GM23338 (cell line): ENCODE measurements at regions not wholly inside any gene's neighbourhood (a gene's known extent, or its start where the extent isn't known, plus 50 kb on each side); places are given as distances from the start of the nearest gene placed in this dataset.

Experiments used
- ATAC-seq: fragments of 200-7000 bp; cut with Tn5 transposase; 3 replicates; pipeline ENCODE4 v1.9.1; 2020
- DNase-seq: peaks from one replicate; pipeline ENCODE4 v3.0.0-alpha.2; 2015; ENCODE audit warnings: low spot score
- H2AFZ ChIP-seq: fragments of 200-600 bp; sonication (generic); 2 replicates; pipeline ENCODE4 v1.8.0; 2016; ENCODE audit warnings: antibody characterized with exemption, mild to moderate bottlenecking, moderate library complexity
- H3F3A ChIP-seq: fragments of 200-600 bp; sonication (generic); replicated peaks from 2 replicates; pipeline ENCODE4 v1.8.0; 2017; ENCODE audit warnings: antibody characterized with exemption, mixed run types, low read depth
- H3K27ac ChIP-seq: fragments of 200-600 bp; sonication (generic); 2 replicates; pipeline ENCODE4 v1.6.1; 2016; ENCODE audit warnings: low read depth
- H3K27me3 ChIP-seq: fragments of 200-600 bp; sonication (generic); 2 replicates; pipeline ENCODE4 v1.8.0; 2016; ENCODE audit warnings: mild to moderate bottlenecking, mixed run types, moderate library complexity; ENCODE audit not compliant: insufficient read depth
- H3K36me3 ChIP-seq: fragments of 200-600 bp; sonication (generic); 2 replicates; pipeline ENCODE4 v1.8.0; 2016; ENCODE audit warnings: mild to moderate bottlenecking; ENCODE audit not compliant: insufficient read depth
- H3K4me1 ChIP-seq: fragments of 200-600 bp; sonication (generic); 2 replicates; pipeline ENCODE4 v1.8.0; 2016; ENCODE audit warnings: mild to moderate bottlenecking, moderate library complexity; ENCODE audit not compliant: insufficient read depth
- H3K4me2 ChIP-seq: fragments of 200-600 bp; sonication (generic); 2 replicates; pipeline ENCODE4 v1.7.1; 2017; ENCODE audit warnings: mixed run types
- H3K4me3 ChIP-seq: fragments of 200-600 bp; sonication (generic); 2 replicates; pipeline ENCODE4 v1.6.1; 2016; ENCODE audit warnings: mixed run types
- H3K79me2 ChIP-seq: fragments of 200-600 bp; sonication (generic); replicated peaks from 2 replicates; pipeline ENCODE4 v1.8.0; 2017; ENCODE audit warnings: mild to moderate bottlenecking; ENCODE audit not compliant: insufficient read depth
- H3K9me2 ChIP-seq: fragments of 200-600 bp; sonication (generic); 2 replicates; pipeline ENCODE4 v1.8.0; 2017; ENCODE audit not compliant: insufficient read depth
- H4K20me1 ChIP-seq: fragments of 200-600 bp; sonication (generic); replicated peaks from 2 replicates; pipeline ENCODE4 v1.8.0; 2017; ENCODE audit warnings: mild to moderate bottlenecking; ENCODE audit not compliant: insufficient read depth
- H3K27ac Mint-ChIP-seq: 2 replicates; pipeline ENCODE4 v1.8.0; 2020; ENCODE audit warnings: inconsistent platforms, mild to moderate bottlenecking, moderate library complexity, mixed read lengths
- H3K27me3 Mint-ChIP-seq: 3 replicates; pipeline ENCODE4 v1.8.0; 2022; ENCODE audit warnings: low read depth, mild to moderate bottlenecking, moderate library complexity, mixed read lengths, inconsistent platforms; ENCODE audit not compliant: insufficient read depth, poor library complexity
- H3K36me3 Mint-ChIP-seq: 3 replicates; pipeline ENCODE4 v1.8.0; 2021; ENCODE audit warnings: low read depth, mild to moderate bottlenecking, inconsistent platforms, moderate library complexity, mixed read lengths
- H3K4me1 Mint-ChIP-seq: 3 replicates; pipeline ENCODE4 v1.8.0; 2020; ENCODE audit warnings: mild to moderate bottlenecking, inconsistent platforms, mixed read lengths
- H3K4me3 Mint-ChIP-seq: 3 replicates; pipeline ENCODE4 v1.8.0; 2021; ENCODE audit warnings: moderate library complexity, mild to moderate bottlenecking, inconsistent platforms, mixed read lengths
- H3K9me3 Mint-ChIP-seq: 3 replicates; pipeline ENCODE4 v1.8.0; 2020; ENCODE audit warnings: moderate library complexity, mild to moderate bottlenecking, inconsistent platforms, mixed read lengths
- CREB1 ChIP-seq: fragments of 250-450 bp; sonication (Bioruptor Pico); IDR thresholded peaks from 2 replicates; pipeline ENCODE4 v1.5.0; 2020; ENCODE audit warnings: low read depth, mild to moderate bottlenecking, moderate library complexity
- EZH2 ChIP-seq: fragments of 200-600 bp; sonication (generic); IDR thresholded peaks from one replicate; pipeline ENCODE4 v1.8.0; 2017; ENCODE audit warnings: antibody characterized with exemption, mild to moderate bottlenecking, low read depth; ENCODE audit not compliant: unreplicated experiment
- ZNF114 ChIP-seq: fragments of 250-450 bp; sonication (Bioruptor Pico); IDR thresholded peaks from 2 replicates; pipeline ENCODE4 v1.5.0; 2020; ENCODE audit warnings: mild to moderate bottlenecking, moderate library complexity
- ZNF331 ChIP-seq: fragments of 250-450 bp; sonication (Bioruptor Pico); IDR thresholded peaks from 2 replicates; pipeline ENCODE4 v1.5.0; 2020; ENCODE audit warnings: low read depth, mild to moderate bottlenecking, moderate library complexity
- TF ChIP-seq, protein P1 (sequence below): IDR thresholded peaks from one replicate; pipeline ENCODE4 v1.6.1; 2018; ENCODE audit warnings: antibody characterized with exemption; ENCODE audit not compliant: unreplicated experiment
- TF ChIP-seq, protein P2 (sequence below): IDR thresholded peaks from 2 replicates; pipeline ENCODE4 v1.6.1; 2016; ENCODE audit warnings: antibody characterized with exemption

DNA sequence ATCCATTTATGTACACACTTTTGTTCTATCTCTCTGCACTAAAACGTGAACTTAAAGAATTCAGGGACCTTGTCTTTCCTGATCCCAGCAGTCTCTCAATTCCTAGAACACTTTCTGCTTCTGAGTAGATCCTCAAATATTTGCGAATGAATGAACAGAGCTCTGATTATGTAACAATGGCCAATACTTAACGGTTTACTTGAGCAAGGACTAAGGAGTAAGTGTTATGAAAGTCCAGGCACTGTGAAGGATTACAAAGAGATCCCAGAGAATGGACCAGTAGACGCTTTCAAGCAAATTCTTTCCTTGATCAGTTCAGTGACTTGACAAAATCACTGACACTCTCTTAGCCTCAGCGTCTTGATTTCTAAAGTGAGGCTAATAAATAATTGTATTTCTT, 514.5 kb upstream of the KLHL1 start (continued):
- TF ChIP-seq, protein P1, sequence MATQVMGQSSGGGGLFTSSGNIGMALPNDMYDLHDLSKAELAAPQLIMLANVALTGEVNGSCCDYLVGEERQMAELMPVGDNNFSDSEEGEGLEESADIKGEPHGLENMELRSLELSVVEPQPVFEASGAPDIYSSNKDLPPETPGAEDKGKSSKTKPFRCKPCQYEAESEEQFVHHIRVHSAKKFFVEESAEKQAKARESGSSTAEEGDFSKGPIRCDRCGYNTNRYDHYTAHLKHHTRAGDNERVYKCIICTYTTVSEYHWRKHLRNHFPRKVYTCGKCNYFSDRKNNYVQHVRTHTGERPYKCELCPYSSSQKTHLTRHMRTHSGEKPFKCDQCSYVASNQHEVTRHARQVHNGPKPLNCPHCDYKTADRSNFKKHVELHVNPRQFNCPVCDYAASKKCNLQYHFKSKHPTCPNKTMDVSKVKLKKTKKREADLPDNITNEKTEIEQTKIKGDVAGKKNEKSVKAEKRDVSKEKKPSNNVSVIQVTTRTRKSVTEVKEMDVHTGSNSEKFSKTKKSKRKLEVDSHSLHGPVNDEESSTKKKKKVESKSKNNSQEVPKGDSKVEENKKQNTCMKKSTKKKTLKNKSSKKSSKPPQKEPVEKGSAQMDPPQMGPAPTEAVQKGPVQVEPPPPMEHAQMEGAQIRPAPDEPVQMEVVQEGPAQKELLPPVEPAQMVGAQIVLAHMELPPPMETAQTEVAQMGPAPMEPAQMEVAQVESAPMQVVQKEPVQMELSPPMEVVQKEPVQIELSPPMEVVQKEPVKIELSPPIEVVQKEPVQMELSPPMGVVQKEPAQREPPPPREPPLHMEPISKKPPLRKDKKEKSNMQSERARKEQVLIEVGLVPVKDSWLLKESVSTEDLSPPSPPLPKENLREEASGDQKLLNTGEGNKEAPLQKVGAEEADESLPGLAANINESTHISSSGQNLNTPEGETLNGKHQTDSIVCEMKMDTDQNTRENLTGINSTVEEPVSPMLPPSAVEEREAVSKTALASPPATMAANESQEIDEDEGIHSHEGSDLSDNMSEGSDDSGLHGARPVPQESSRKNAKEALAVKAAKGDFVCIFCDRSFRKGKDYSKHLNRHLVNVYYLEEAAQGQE, result no peak
- no peak for TF ChIP-seq ZNF114 (CRISPR knock-in tag)

GRCh38 chr13:70619936-70620335, 511.7 kb upstream of the KLHL1 start:
- Histone ChIP-seq H2AFZ (no peak overlapping the region), H3K27ac (no peak overlapping the region), H3K4me1 (peaks cover 3% of the 10 kb centered on the region; the same call in 1 of the 2 replicates), H3K4me3 (no peak overlapping the region), H3K36me3 (no peaks in the 10 kb centered on the region), H3F3A (no peaks in the 10 kb centered on the region), H3K4me2 (no peak overlapping the region), H3K27me3 (no peaks in the 10 kb centered on the region), H3K79me2 (no peaks in the 10 kb centered on the region), H4K20me1 (no peaks in the 10 kb centered on the region), H3K9me2 (no peaks in the 10 kb centered on the region)
- Mint-ChIP-seq H3K27ac (no peak overlapping the region), H3K4me3 (no peak overlapping the region), H3K9me3 (no peaks in the 10 kb centered on the region; the same call in 2 of the 3 replicates), H3K4me1 (peaks cover 4% of the 10 kb centered on the region; the same call in 2 of the 3 replicates), H3K36me3 (no peaks in the 10 kb centered on the region), H3K27me3 (no peaks in the 10 kb centered on the region)
- TF ChIP-seq ZNF331, result no peak
- TF ChIP-seq CREB1 (CRISPR knock-in tag), result no peak
- ATAC-seq (no peak), DNase-seq (no peak)

DNA sequence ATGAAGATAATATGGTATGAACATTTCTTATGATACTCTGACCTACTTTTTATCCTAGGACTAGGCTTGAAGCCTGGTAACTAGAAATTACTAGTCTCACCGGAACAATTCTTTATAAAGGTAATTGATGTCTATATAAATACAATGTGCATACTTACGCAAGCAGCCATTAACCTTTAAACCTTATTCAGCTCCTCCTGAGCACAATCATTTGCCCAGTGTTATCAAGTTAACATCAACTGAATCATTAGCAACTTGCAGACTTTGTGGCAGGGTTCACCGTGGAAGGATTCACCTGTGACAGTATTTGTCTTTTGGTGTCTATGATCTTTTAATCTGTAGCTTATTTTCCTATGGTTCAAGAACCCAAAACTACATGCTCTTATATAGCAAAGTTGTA, 508.6 kb upstream of the KLHL1 start:
- H3K4me3 ChIP-seq, result no peak overlapping the region
- Mint-ChIP-seq H3K4me3 (no peak overlapping the region), H3K4me1 (no peaks in the 10 kb centered on the region), H3K9me3 (no peaks in the 10 kb centered on the region; the same call in 2 of the 3 replicates), H3K36me3 (no peaks in the 10 kb centered on the region), H3K27me3 (no peaks in the 10 kb centered on the region), H3K27ac (no peak overlapping the region)
- DNase-seq (no peak), ATAC-seq (no peak)
- H3K27ac ChIP-seq, result no peak overlapping the region
- no peaks in the 10 kb centered on the region for H3K4me1 ChIP-seq
- H3K36me3 ChIP-seq, result no peaks in the 10 kb centered on the region
- H2AFZ ChIP-seq, result no peak overlapping the region
- H3K79me2 ChIP-seq, result no peaks in the 10 kb centered on the region
- no peaks in the 10 kb centered on the region for H3K9me2 ChIP-seq
- no peaks in the 10 kb centered on the region for H4K20me1 ChIP-seq
- no peak overlapping the region for H3K4me2 ChIP-seq
- H3K27me3 ChIP-seq, result no peaks in the 10 kb centered on the region
- H3F3A ChIP-seq, result no peaks in the 10 kb centered on the region
- TF ChIP-seq ZNF331, result no peak
- TF ChIP-seq EZH2, result no peak
- TF ChIP-seq, protein P2, sequence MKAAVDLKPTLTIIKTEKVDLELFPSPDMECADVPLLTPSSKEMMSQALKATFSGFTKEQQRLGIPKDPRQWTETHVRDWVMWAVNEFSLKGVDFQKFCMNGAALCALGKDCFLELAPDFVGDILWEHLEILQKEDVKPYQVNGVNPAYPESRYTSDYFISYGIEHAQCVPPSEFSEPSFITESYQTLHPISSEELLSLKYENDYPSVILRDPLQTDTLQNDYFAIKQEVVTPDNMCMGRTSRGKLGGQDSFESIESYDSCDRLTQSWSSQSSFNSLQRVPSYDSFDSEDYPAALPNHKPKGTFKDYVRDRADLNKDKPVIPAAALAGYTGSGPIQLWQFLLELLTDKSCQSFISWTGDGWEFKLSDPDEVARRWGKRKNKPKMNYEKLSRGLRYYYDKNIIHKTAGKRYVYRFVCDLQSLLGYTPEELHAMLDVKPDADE, result no peak
